HEK293T (cell line): ENCODE measurements at regions not wholly inside any gene's neighbourhood (a gene's known extent, or its start where the extent isn't known, plus 50 kb on each side); places are given as distances from the start of the nearest gene placed in this dataset.
"Not testable (repeated sequence)": the region's sequence is repeated elsewhere in the genome, so short reads cannot be mapped to it uniquely, and the experiment has no call there.

Experiments used
- ARNT ChIP-seq: fragments of 450-650 bp; IDR thresholded peaks from 2 replicates; pipeline ENCODE4 v1.6.1; 2017; ENCODE audit warnings: mild to moderate bottlenecking
- BHLHE40 ChIP-seq: fragments of 450-650 bp; IDR thresholded peaks from 2 replicates; pipeline ENCODE4 v1.6.1; 2016; ENCODE audit warnings: mild to moderate bottlenecking, moderate library complexity, borderline replicate concordance
- FOXA1 ChIP-seq: fragments of 450-650 bp; IDR thresholded peaks from 2 replicates; pipeline ENCODE4 v1.6.1; 2016; ENCODE audit warnings: mild to moderate bottlenecking
- FOXM1 ChIP-seq: fragments of 450-650 bp; IDR thresholded peaks from 2 replicates; pipeline ENCODE4 v1.6.1; 2017; ENCODE audit warnings: mild to moderate bottlenecking, borderline replicate concordance
- HDGF ChIP-seq: fragments of 450-650 bp; IDR thresholded peaks from 2 replicates; pipeline ENCODE4 v1.6.1; 2017; ENCODE audit warnings: antibody characterized with exemption, borderline replicate concordance
- L3MBTL2 ChIP-seq: fragments of 450-650 bp; conservative IDR thresholded peaks from 2 replicates; pipeline ENCODE4 v1.6.1; 2016; ENCODE audit warnings: mild to moderate bottlenecking
- LEF1 ChIP-seq: fragments of 450-650 bp; IDR thresholded peaks from 2 replicates; pipeline ENCODE4 v1.6.1; 2017; ENCODE audit warnings: mild to moderate bottlenecking, borderline replicate concordance
- NFRKB ChIP-seq: fragments of 450-650 bp; IDR thresholded peaks from 2 replicates; pipeline ENCODE4 v1.6.1; 2016; ENCODE audit warnings: mild to moderate bottlenecking, moderate library complexity
- PKNOX1 ChIP-seq: fragments of 450-650 bp; IDR thresholded peaks from 2 replicates; pipeline ENCODE4 v1.6.1; 2016
- SP1 ChIP-seq: fragments of 450-650 bp; IDR thresholded peaks from 2 replicates; pipeline ENCODE4 v1.6.1; 2017
- SUZ12 ChIP-seq: fragments of 450-650 bp; IDR thresholded peaks from 2 replicates; pipeline ENCODE4 v1.6.1; 2016; ENCODE audit warnings: mild to moderate bottlenecking
- TARDBP ChIP-seq: fragments of 450-650 bp; IDR thresholded peaks from 2 replicates; pipeline ENCODE4 v1.6.1; 2016
- ZNF384 ChIP-seq: fragments of 450-650 bp; IDR thresholded peaks from 2 replicates; pipeline ENCODE4 v1.6.1; 2016

- not testable (repeated sequence) for TF ChIP-seq SP1, L3MBTL2, FOXM1, SUZ12, NFRKB, TARDBP, LEF1, BHLHE40, PKNOX1, HDGF, FOXA1, ZNF384, ARNT
Measured at GRCh38 chr3:75393288-75393694, 270.8 kb upstream of the FRG2C start.
